Colonic mucosa (tissue), 4 donors: ENCODE measurements at regions not wholly inside any gene's neighbourhood (a gene's known extent, or its start where the extent isn't known, plus 50 kb on each side); places are given as distances from the start of the nearest gene placed in this dataset.

Source experiments
- DNase-seq: peaks from one replicate; pipeline ENCODE4 v3.0.0-alpha.2; 2020
- H3K27ac ChIP-seq: fragments of 200-600 bp; one replicate; pipeline ENCODE4 v1.8.0; 2021
- H3K27me3 ChIP-seq: fragments of 200-600 bp; one replicate; pipeline ENCODE4 v1.8.0; 2021
- H3K36me3 ChIP-seq: fragments of 200-600 bp; one replicate; pipeline ENCODE4 v1.8.0; 2021
- H3K4me1 ChIP-seq: fragments of 200-600 bp; one replicate; pipeline ENCODE4 v1.8.0; 2021; ENCODE audit warnings: mild to moderate bottlenecking
- H3K4me3 ChIP-seq: fragments of 200-600 bp; one replicate; pipeline ENCODE4 v1.8.0; 2021
- H3K9ac ChIP-seq, 2 donors: one replicate each; pipeline ENCODE4 v1.7.0; 2013; ENCODE audit warnings: control low read depth in 2 of 2, low read depth in 2 of 2, low read length in 2 of 2
- H3K9me3 ChIP-seq: fragments of 200-600 bp; one replicate; pipeline ENCODE4 v1.8.0; 2021
- intact Hi-C: fragments of 100-400 bp; cut with DNase I; formaldehyde crosslinking; loops from one replicate; pipeline ENCODE4 v1.14.1; 2022
- TF ChIP-seq, protein P1 (sequence below): fragments of 200-600 bp; IDR thresholded peaks from one replicate; pipeline ENCODE4 v1.8.0; 2022; ENCODE audit warnings: antibody characterized with exemption, mild to moderate bottlenecking
- donor health status: healthy.
- donor health status: DM: no; HTN: no; CAD: no.
- donor health status: DM: no; HTN: no; CAD: no.

DNA sequence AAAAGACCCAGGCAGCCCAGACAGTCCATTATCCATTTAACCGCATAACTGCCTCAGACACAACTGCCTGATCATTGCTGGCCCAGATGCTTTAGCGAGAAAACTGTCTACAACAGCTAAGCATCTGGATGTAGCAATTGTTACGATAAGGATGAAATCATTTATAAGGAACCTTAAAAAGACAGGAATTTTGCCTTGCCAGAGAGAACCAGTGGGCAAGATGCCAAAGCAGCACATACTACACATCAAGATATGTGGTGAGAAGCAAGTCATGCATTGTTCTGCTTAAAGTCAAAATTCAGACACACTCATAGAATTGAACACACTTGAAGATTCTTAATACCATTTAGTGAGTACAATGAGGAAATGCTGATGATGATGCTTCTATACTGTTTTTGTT is 1525.3 kb downstream of the CDH8 start:
- intact Hi-C loops: no loop called here
- Histone ChIP-seq H3K36me3 (no peaks in the 10 kb centered on the region), H3K9ac (no peak overlapping the region), H3K4me1 (no peaks in the 10 kb centered on the region), H3K27me3 (no peaks in the 10 kb centered on the region), H3K4me3 (no peak overlapping the region), H3K9me3 (no peaks in the 10 kb centered on the region), H3K27ac (no peak overlapping the region)
- no peak for DNase-seq
- TF ChIP-seq, protein P1, sequence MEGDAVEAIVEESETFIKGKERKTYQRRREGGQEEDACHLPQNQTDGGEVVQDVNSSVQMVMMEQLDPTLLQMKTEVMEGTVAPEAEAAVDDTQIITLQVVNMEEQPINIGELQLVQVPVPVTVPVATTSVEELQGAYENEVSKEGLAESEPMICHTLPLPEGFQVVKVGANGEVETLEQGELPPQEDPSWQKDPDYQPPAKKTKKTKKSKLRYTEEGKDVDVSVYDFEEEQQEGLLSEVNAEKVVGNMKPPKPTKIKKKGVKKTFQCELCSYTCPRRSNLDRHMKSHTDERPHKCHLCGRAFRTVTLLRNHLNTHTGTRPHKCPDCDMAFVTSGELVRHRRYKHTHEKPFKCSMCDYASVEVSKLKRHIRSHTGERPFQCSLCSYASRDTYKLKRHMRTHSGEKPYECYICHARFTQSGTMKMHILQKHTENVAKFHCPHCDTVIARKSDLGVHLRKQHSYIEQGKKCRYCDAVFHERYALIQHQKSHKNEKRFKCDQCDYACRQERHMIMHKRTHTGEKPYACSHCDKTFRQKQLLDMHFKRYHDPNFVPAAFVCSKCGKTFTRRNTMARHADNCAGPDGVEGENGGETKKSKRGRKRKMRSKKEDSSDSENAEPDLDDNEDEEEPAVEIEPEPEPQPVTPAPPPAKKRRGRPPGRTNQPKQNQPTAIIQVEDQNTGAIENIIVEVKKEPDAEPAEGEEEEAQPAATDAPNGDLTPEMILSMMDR: no peak

DNA sequence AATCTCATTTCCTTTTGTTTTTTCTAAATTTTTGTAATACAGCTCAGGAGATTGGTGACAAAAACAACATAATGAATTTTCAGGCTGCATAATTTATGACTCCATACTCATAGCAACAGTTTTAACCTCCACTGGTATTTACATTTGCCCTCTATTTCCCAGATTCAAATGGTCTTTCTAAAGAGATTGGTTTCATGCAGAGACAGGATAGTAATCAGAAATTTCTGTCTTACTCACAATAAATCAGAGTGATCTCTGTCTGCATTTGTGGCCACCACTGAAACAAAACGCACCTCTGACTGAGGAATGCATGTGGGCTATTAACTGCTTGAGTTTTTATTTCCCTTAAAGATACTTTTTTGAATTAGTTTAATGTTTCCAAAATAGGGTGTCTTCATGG is 1526.0 kb downstream of the CDH8 start:
- intact Hi-C loops: no loop called here
- no peaks in the 10 kb centered on the region for H3K4me1 ChIP-seq
- no peaks in the 10 kb centered on the region for H3K9me3 ChIP-seq
- no peak overlapping the region for H3K9ac ChIP-seq
- H3K36me3 ChIP-seq: no peaks in the 10 kb centered on the region
- H3K27me3 ChIP-seq: no peaks in the 10 kb centered on the region
- TF ChIP-seq, protein P1: no peak
- H3K4me3 ChIP-seq: no peak overlapping the region
- DNase-seq: no peak
- H3K27ac ChIP-seq: no peak overlapping the region

DNA sequence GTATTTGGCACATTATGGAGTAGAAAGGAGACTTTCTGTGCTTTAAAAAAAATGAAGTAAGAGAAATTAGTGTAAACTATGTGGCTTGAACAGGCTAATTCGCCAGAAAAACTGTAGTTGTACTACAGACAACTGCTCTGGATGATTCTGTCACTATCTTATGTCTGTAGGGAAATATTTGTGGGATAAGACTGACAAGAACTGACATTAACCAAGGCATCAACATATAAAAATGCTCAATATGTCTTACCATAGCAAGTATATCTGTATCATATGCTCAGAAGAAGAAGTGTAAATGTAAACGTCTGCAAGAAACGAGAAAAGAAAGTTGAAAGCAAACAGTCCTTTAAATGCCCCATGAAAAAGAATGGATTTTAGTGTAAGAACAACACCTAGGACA is 1545.0 kb downstream of the CDH8 start:
- intact Hi-C loops: no loop called here

DNA sequence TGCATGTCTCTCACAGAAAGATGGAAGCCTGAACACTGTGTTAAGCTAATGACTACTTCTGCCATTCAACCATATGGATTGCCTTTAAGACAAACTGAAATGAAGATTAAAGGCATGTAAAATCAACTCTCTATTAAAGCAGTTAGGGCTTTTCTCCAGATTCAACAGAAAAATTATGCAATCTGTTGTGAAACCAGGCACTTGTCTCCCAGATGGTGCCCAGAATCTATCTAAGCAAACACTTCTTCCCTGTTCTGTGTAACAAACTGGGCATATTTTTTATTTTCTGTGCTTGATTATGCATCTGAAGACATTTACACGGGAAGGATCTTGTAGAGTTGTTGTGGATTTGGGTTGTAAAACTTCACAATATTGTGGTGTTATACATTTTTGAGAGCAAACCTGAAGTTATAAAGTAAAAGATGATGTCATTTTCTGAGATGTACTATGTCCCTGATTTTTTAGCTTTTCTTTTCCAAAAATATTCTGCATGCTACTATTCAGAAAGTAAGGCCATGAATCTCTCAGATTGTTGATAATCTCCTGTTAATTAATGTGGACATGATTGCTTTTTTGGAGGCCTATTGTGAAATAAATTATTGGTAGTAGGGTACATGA is 1550.3 kb downstream of the CDH8 start:
- intact Hi-C loops: no loop called here
- H3K4me1 ChIP-seq: no peaks in the 10 kb centered on the region
- H3K9ac ChIP-seq: no peak overlapping the region
- H3K4me3 ChIP-seq: no peak overlapping the region
- H3K27me3 ChIP-seq: no peaks in the 10 kb centered on the region
- H3K36me3 ChIP-seq: no peaks in the 10 kb centered on the region
- no peaks in the 10 kb centered on the region for H3K9me3 ChIP-seq
- H3K27ac ChIP-seq: no peak overlapping the region
- DNase-seq: no peak
- TF ChIP-seq, protein P1: no peak

More for the DNA sequence above, 1545.0 kb downstream of the CDH8 start:
- no peaks in the 10 kb centered on the region for H3K4me1 ChIP-seq
- H3K27me3 ChIP-seq: no peaks in the 10 kb centered on the region
- no peak overlapping the region for H3K4me3 ChIP-seq
- no peak for DNase-seq
- no peak overlapping the region for H3K27ac ChIP-seq
- H3K9me3 ChIP-seq: peaks cover 5% of the 10 kb centered on the region
- TF ChIP-seq, protein P1: no peak
- H3K36me3 ChIP-seq: no peaks in the 10 kb centered on the region
- H3K9ac ChIP-seq: no peak overlapping the region

DNA sequence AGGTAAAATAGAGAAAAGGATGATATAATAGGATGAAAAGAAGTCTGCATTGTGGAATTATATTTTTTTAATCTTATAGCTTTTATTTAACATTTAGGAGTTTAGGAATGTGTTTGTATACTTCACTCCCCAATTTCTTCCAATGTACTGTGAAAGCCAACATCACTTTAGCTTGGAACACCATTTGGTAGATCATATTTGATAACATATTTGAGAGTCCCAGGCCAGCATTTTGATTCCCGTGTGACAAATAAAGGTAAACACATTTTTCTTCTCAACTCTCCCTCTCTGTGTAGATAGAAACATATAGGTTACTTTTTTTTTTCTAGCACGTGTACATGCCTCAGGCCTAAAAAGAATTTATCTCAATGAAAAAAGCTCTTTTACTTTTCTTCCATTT is 1551.3 kb downstream of the CDH8 start:
- intact Hi-C loops: no loop called here
- TF ChIP-seq, protein P1: no peak
- H3K27ac ChIP-seq: no peak overlapping the region

More for the DNA sequence above, 1551.3 kb downstream of the CDH8 start:
- H3K36me3 ChIP-seq: no peaks in the 10 kb centered on the region
- no peak overlapping the region for H3K9ac ChIP-seq
- DNase-seq: no peak
- H3K4me3 ChIP-seq: no peak overlapping the region
- H3K27me3 ChIP-seq: no peaks in the 10 kb centered on the region
- H3K4me1 ChIP-seq: no peaks in the 10 kb centered on the region
- no peaks in the 10 kb centered on the region for H3K9me3 ChIP-seq
